NCI-H1092 (cell line): ENCODE measurements at regions not wholly inside any gene's neighbourhood (a gene's known extent, or its start where the extent isn't known, plus 50 kb on each side); places are given as distances from the start of the nearest gene placed in this dataset.

Experiments used
- DNase-seq: peaks from one replicate; lab custom pipeline; 2025; lab: John Stamatoyannopoulos, UW

GRCh38 chrX:112137276-112137675, 54.7 kb upstream of the TRPC5 start:
- no peak for DNase-seq
